H9 (cell line): ENCODE measurements at regions not wholly inside any gene's neighbourhood (a gene's known extent, or its start where the extent isn't known, plus 50 kb on each side); places are given as distances from the start of the nearest gene placed in this dataset.

Experiments used
- DNase-seq: peaks from one replicate; pipeline ENCODE4 v3.0.0-alpha.2; 2017
- H2AFZ ChIP-seq: one replicate; pipeline ENCODE4 v1.6.1; 2013; ENCODE audit warnings: mild to moderate bottlenecking, low read length, control low read depth, moderate library complexity
- H2AK5ac ChIP-seq: 2 replicates; pipeline ENCODE4 v1.6.1; 2013; ENCODE audit warnings: low read length, control low read depth, mixed read lengths; ENCODE audit not compliant: insufficient read length
- H2BK120ac ChIP-seq: one replicate; pipeline ENCODE4 v1.6.1; 2013; ENCODE audit warnings: low read depth, mild to moderate bottlenecking, low read length, control low read depth, inconsistent platforms; ENCODE audit not compliant: poor library complexity, severe bottlenecking
- H2BK12ac ChIP-seq: 2 replicates; pipeline ENCODE4 v1.6.1; 2013; ENCODE audit warnings: low read length, control low read depth, mixed read lengths, low read depth; ENCODE audit not compliant: insufficient read length
- H2BK15ac ChIP-seq: 2 replicates; pipeline ENCODE4 v1.6.1; 2013; ENCODE audit warnings: low read depth, low read length, control low read depth
- H2BK20ac ChIP-seq: one replicate; pipeline ENCODE4 v1.6.1; 2013; ENCODE audit warnings: low read depth, mild to moderate bottlenecking, low read length, control low read depth, inconsistent platforms; ENCODE audit not compliant: poor library complexity, severe bottlenecking
- H2BK5ac ChIP-seq: 2 replicates; pipeline ENCODE4 v1.6.1; 2013; ENCODE audit warnings: low read length, control low read depth, mixed read lengths; ENCODE audit not compliant: insufficient read length
- H3K14ac ChIP-seq: 2 replicates; pipeline ENCODE4 v1.6.1; 2013; ENCODE audit warnings: low read length, control low read depth; ENCODE audit not compliant: insufficient read depth
- H3K18ac ChIP-seq: 2 replicates; pipeline ENCODE4 v1.6.1; 2013; ENCODE audit warnings: low read depth, mild to moderate bottlenecking, mixed read lengths, low read length, control low read depth; ENCODE audit not compliant: insufficient read length
- H3K23ac ChIP-seq: 2 replicates; pipeline ENCODE4 v1.6.1; 2013; ENCODE audit warnings: low read length, control low read depth, mixed read lengths, low read depth; ENCODE audit not compliant: insufficient read length
- H3K23me2 ChIP-seq: 2 replicates; pipeline ENCODE4 v1.6.1; 2013; ENCODE audit warnings: low read depth, mild to moderate bottlenecking, mixed read lengths, low read length, control low read depth; ENCODE audit not compliant: insufficient read length, poor library complexity, severe bottlenecking
- H3K27ac ChIP-seq: 2 replicates; pipeline ENCODE4 v1.5.1; 2013; ENCODE audit warnings: low read length, control low read depth, mixed read lengths, low read depth; ENCODE audit not compliant: insufficient read length
- H3K27me3 ChIP-seq: 2 replicates; pipeline ENCODE4 v1.6.1; 2013; ENCODE audit warnings: low read length, control low read depth, inconsistent platforms; ENCODE audit not compliant: insufficient read depth
- H3K4ac ChIP-seq: 2 replicates; pipeline ENCODE4 v1.6.1; 2013; ENCODE audit warnings: low read depth, mild to moderate bottlenecking, control low read depth, inconsistent platforms, low read length, moderate library complexity
- H3K4me1 ChIP-seq: 2 replicates; pipeline ENCODE4 v1.6.1; 2013; ENCODE audit warnings: low read length, control low read depth, inconsistent platforms; ENCODE audit not compliant: insufficient read depth
- H3K4me2 ChIP-seq: 2 replicates; pipeline ENCODE4 v1.6.1; 2013; ENCODE audit warnings: low read length, control low read depth, mixed read lengths; ENCODE audit not compliant: insufficient read length, insufficient read depth
- H3K56ac ChIP-seq: 2 replicates; pipeline ENCODE4 v1.6.1; 2013; ENCODE audit warnings: low read depth, mild to moderate bottlenecking, mixed read lengths, low read length, control low read depth; ENCODE audit not compliant: insufficient read length
- H3K79me1 ChIP-seq: 2 replicates; pipeline ENCODE4 v1.6.1; 2013; ENCODE audit warnings: low read depth, mild to moderate bottlenecking, moderate library complexity, low read length, control low read depth, inconsistent platforms; ENCODE audit not compliant: insufficient read depth, poor library complexity, severe bottlenecking
- H3K79me2 ChIP-seq: 2 replicates; pipeline ENCODE4 v1.6.1; 2013; ENCODE audit warnings: low read length, control low read depth, inconsistent platforms; ENCODE audit not compliant: insufficient read depth
- H3K9ac ChIP-seq: 2 replicates; pipeline ENCODE4 v1.6.1; 2013; ENCODE audit warnings: low read length, control low read depth, mixed read lengths; ENCODE audit not compliant: insufficient read length; ENCODE audit errors: extremely low read depth
- H3K9me3 ChIP-seq: one replicate; pipeline ENCODE4 v1.6.1; 2013; ENCODE audit warnings: low read depth, low read length, inconsistent platforms; ENCODE audit not compliant: control insufficient read depth
- H3T11ph ChIP-seq: one replicate; pipeline ENCODE4 v1.6.1; 2013; ENCODE audit warnings: mild to moderate bottlenecking, low read length, control low read depth, inconsistent platforms
- H4K20me1 ChIP-seq: one replicate; pipeline ENCODE4 v1.6.1; 2013; ENCODE audit not compliant: control insufficient read depth, insufficient read length, insufficient read depth
- H4K5ac ChIP-seq: 2 replicates; pipeline ENCODE4 v1.6.1; 2013; ENCODE audit warnings: low read depth, mild to moderate bottlenecking, mixed read lengths, low read length, control low read depth; ENCODE audit not compliant: insufficient read length
- H4K8ac ChIP-seq: replicated peaks from 2 replicates; pipeline ENCODE4 v1.6.1; 2013; ENCODE audit warnings: low read length, control low read depth, mixed read lengths, low read depth; ENCODE audit not compliant: insufficient read length
- H4K91ac ChIP-seq: 2 replicates; pipeline ENCODE4 v1.6.1; 2013; ENCODE audit warnings: low read depth, mild to moderate bottlenecking, moderate library complexity, mixed read lengths, low read length, control low read depth; ENCODE audit not compliant: insufficient read length
- H3K27ac Mint-ChIP-seq, 3 experiments: 2 replicates in 2 of 3; 3 replicates in 1 of 3; pipeline ENCODE4 v1.8.0; 2020 to 2021; ENCODE audit warnings: mixed read lengths in 3 of 3, mild to moderate bottlenecking in 1 of 3, moderate library complexity in 1 of 3
- H3K27me3 Mint-ChIP-seq: 2 replicates; pipeline ENCODE4 v1.8.0; 2021; ENCODE audit warnings: low read depth, mild to moderate bottlenecking, moderate library complexity, mixed read lengths
- H3K36me3 Mint-ChIP-seq, 3 experiments: 2 replicates in 2 of 3; 3 replicates in 1 of 3; pipeline ENCODE4 v1.8.0; 2020 to 2021; ENCODE audit warnings: low read depth in 3 of 3, mixed read lengths in 3 of 3; ENCODE audit not compliant: insufficient read depth in 1 of 3
- H3K4me1 Mint-ChIP-seq, 2 experiments: 2 replicates each; pipeline ENCODE4 v1.8.0; 2020; ENCODE audit warnings: mixed read lengths in 2 of 2
- H3K4me3 Mint-ChIP-seq, 2 experiments: 2 replicates in 1 of 2; 3 replicates in 1 of 2; pipeline ENCODE4 v1.8.0; 2020 to 2021; ENCODE audit warnings: mild to moderate bottlenecking in 2 of 2, mixed read lengths in 2 of 2, moderate library complexity in 1 of 2
- H3K9me3 Mint-ChIP-seq, 2 experiments: 2 replicates in 1 of 2; 3 replicates in 1 of 2; pipeline ENCODE4 v1.8.0; 2020; ENCODE audit warnings: mild to moderate bottlenecking in 2 of 2, mixed read lengths in 2 of 2, moderate library complexity in 1 of 2
- WGBS: extraction: QIAGEN DNeasy Blood & Tissue Kit; methylation state at CpG from one replicate; pipeline ENCODE4 v1.1.7; 2013; ENCODE audit warnings: missing lambda C conversion rate, low lambda C conversion rate, mixed read lengths; ENCODE audit not compliant: insufficient read length; ENCODE audit errors: extremely low coverage; 5-methylcytosine and 5-hydroxymethylcytosine counted together
- TF ChIP-seq, protein P1 (sequence below): fragments of 200-600 bp; sonication (generic); conservative IDR thresholded peaks from 3 replicates; pipeline ENCODE4 v1.8.0; 2021; ENCODE audit warnings: antibody characterized with exemption, mild to moderate bottlenecking

GRCh38 chr7:81385370-81385769 lies 384.5 kb downstream of the HGF start:
- H3K79me2 ChIP-seq, result no peaks in the 10 kb centered on the region
- H3K27me3 Mint-ChIP-seq, result no peaks in the 10 kb centered on the region
- H3T11ph ChIP-seq, result no peak overlapping the region
- H4K5ac ChIP-seq, result no peak overlapping the region
- no peak overlapping the region for H4K91ac ChIP-seq
- no peak overlapping the region for H2BK12ac ChIP-seq
- no peaks in the 10 kb centered on the region for H3K9me3 ChIP-seq
- no peaks in the 10 kb centered on the region for H3K4me1 ChIP-seq
- no peak overlapping the region for H2AK5ac ChIP-seq
- TF ChIP-seq, protein P1, sequence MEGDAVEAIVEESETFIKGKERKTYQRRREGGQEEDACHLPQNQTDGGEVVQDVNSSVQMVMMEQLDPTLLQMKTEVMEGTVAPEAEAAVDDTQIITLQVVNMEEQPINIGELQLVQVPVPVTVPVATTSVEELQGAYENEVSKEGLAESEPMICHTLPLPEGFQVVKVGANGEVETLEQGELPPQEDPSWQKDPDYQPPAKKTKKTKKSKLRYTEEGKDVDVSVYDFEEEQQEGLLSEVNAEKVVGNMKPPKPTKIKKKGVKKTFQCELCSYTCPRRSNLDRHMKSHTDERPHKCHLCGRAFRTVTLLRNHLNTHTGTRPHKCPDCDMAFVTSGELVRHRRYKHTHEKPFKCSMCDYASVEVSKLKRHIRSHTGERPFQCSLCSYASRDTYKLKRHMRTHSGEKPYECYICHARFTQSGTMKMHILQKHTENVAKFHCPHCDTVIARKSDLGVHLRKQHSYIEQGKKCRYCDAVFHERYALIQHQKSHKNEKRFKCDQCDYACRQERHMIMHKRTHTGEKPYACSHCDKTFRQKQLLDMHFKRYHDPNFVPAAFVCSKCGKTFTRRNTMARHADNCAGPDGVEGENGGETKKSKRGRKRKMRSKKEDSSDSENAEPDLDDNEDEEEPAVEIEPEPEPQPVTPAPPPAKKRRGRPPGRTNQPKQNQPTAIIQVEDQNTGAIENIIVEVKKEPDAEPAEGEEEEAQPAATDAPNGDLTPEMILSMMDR, result no peak
- no peak overlapping the region for H3K56ac ChIP-seq
- no peaks in the 10 kb centered on the region for H3K4me1 Mint-ChIP-seq
- no peak overlapping the region for H4K8ac ChIP-seq
- no CpG with 5 or more reads among the region's 1 CpG for WGBS
- no peaks in the 10 kb centered on the region for H3K79me1 ChIP-seq
- no peak overlapping the region for H2BK120ac ChIP-seq
- H4K20me1 ChIP-seq, result no peaks in the 10 kb centered on the region
- no peak overlapping the region for H3K4me2 ChIP-seq
- H3K4me3 Mint-ChIP-seq, result no peak overlapping the region
- no peak overlapping the region for H2BK20ac ChIP-seq
- H3K4ac ChIP-seq, result no peak overlapping the region
- H3K9ac ChIP-seq, result no peak overlapping the region
- no peak overlapping the region for H3K27ac Mint-ChIP-seq
- no peak for DNase-seq
- no peak overlapping the region for H3K14ac ChIP-seq
- no peak overlapping the region for H2BK5ac ChIP-seq
- no peaks in the 10 kb centered on the region for H3K23me2 ChIP-seq
- H3K27ac ChIP-seq, result no peak overlapping the region
- no peak overlapping the region for H3K18ac ChIP-seq
- no peaks in the 10 kb centered on the region for H3K36me3 Mint-ChIP-seq
- no peak overlapping the region for H2BK15ac ChIP-seq
- H3K27me3 ChIP-seq, result no peaks in the 10 kb centered on the region
- no peak overlapping the region for H2AFZ ChIP-seq
- H3K9me3 Mint-ChIP-seq, result no peaks in the 10 kb centered on the region
- H3K23ac ChIP-seq, result no peak overlapping the region
